GM12865 (cell line): ENCODE measurements at regions not wholly inside any gene's neighbourhood (a gene's known extent, or its start where the extent isn't known, plus 50 kb on each side); places are given as distances from the start of the nearest gene placed in this dataset.

Experiments used
- DNase-seq: peaks from one replicate; pipeline ENCODE4 v3.0.0; 2010; ENCODE audit warnings: low read depth
- H3K4me3 ChIP-seq: 2 replicates; pipeline ENCODE4 v1.5.1; 2011; ENCODE audit warnings: mild to moderate bottlenecking, low read depth, low read length, control low read depth
- TF ChIP-seq, protein P1 (sequence below): IDR thresholded peaks from 2 replicates; pipeline ENCODE4 v1.5.1; 2011; ENCODE audit warnings: low read length, control low read depth, low read depth, inconsistent platforms; ENCODE audit not compliant: insufficient read depth; ENCODE audit errors: missing control alignments

- H3K4me3 ChIP-seq = no peak overlapping the region
- TF ChIP-seq, protein P1, sequence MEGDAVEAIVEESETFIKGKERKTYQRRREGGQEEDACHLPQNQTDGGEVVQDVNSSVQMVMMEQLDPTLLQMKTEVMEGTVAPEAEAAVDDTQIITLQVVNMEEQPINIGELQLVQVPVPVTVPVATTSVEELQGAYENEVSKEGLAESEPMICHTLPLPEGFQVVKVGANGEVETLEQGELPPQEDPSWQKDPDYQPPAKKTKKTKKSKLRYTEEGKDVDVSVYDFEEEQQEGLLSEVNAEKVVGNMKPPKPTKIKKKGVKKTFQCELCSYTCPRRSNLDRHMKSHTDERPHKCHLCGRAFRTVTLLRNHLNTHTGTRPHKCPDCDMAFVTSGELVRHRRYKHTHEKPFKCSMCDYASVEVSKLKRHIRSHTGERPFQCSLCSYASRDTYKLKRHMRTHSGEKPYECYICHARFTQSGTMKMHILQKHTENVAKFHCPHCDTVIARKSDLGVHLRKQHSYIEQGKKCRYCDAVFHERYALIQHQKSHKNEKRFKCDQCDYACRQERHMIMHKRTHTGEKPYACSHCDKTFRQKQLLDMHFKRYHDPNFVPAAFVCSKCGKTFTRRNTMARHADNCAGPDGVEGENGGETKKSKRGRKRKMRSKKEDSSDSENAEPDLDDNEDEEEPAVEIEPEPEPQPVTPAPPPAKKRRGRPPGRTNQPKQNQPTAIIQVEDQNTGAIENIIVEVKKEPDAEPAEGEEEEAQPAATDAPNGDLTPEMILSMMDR = no peak
- DNase-seq = no peak
Measured at GRCh38 chr14:98798099-98798498, 473.9 kb downstream of the BCL11B start.

- no peak overlapping the region for H3K4me3 ChIP-seq
- DNase-seq = no peak
- TF ChIP-seq, protein P1 = no peak
Measured at GRCh38 chr14:98799891-98800290, 472.1 kb downstream of the BCL11B start.

GRCh38 chr14:98802044-98802443 lies 470.0 kb downstream of the BCL11B start:
- no peak overlapping the region for H3K4me3 ChIP-seq
- no peak for DNase-seq
- TF ChIP-seq, protein P1 = no peak

GRCh38 chr14:98803196-98803595 lies 468.8 kb downstream of the BCL11B start:
- no peak overlapping the region for H3K4me3 ChIP-seq
- no peak for DNase-seq
- TF ChIP-seq, protein P1 = no peak

GRCh38 chr14:98808494-98809407 lies 463.2 kb downstream of the BCL11B start:
- TF ChIP-seq, protein P1 = no peak
- no peak for DNase-seq

DNA sequence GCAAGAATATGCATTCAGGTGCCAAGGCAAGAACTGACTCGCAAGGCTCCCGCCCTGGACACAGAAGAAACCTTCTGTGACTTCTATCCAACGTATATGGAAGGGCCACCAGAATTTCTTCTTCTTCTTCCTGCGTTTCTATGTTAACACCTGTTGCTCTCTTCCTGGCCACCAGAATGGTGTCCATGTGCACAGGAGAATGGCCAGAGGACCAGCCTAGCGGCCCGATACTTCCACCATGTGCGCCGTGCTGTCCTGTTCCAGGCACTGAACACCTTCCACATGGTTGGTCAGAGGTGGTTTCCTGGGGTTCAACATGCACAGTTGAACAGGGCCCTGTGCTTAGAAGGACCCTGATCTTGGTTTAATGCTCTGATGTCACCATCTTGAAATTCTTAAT lies 455.8 kb downstream of the BCL11B start:
- TF ChIP-seq, protein P1 = no peak
- DNase-seq = no peak

More at GRCh38 chr14:98808494-98809407, 463.2 kb downstream of the BCL11B start:
- H3K4me3 ChIP-seq = no peak overlapping the region

More for the DNA sequence above, 455.8 kb downstream of the BCL11B start:
- H3K4me3 ChIP-seq = no peak overlapping the region
